RWPE2 (cell line): ENCODE measurements at regions not wholly inside any gene's neighbourhood (a gene's known extent, or its start where the extent isn't known, plus 50 kb on each side); places are given as distances from the start of the nearest gene placed in this dataset.
A peak's percentile ranks its signal among the peaks of the same experiment; 100 is the strongest.

ENCODE experiments used
- ATAC-seq: fragments of 200-7000 bp; cut with Tn5 transposase; 3 replicates; pipeline ENCODE4 v1.9.1; 2021; ENCODE audit warnings: low read depth
- DNase-seq: peaks from one replicate; pipeline ENCODE4 v3.0.0-alpha.2; 2020; ENCODE audit warnings: low spot score
- H3K27ac ChIP-seq: fragments of 450-650 bp; 2 replicates; pipeline ENCODE4 v1.5.1; 2017; ENCODE audit warnings: mild to moderate bottlenecking; ENCODE audit not compliant: poor library complexity, severe bottlenecking
- H3K27me3 ChIP-seq: fragments of 250-450 bp; sonication (Bioruptor Pico); 2 replicates; pipeline ENCODE4 v1.5.1; 2021; ENCODE audit warnings: mild to moderate bottlenecking, moderate library complexity; ENCODE audit not compliant: insufficient read depth, poor library complexity, severe bottlenecking
- H3K36me3 ChIP-seq: fragments of 250-450 bp; sonication (Bioruptor Pico); 2 replicates; pipeline ENCODE4 v1.5.1; 2020; ENCODE audit warnings: low read depth, mild to moderate bottlenecking, moderate library complexity
- H3K4me1 ChIP-seq: fragments of 250-450 bp; sonication (Bioruptor Pico); 2 replicates; pipeline ENCODE4 v1.5.1; 2021; ENCODE audit warnings: mild to moderate bottlenecking, moderate library complexity; ENCODE audit not compliant: insufficient read depth, poor library complexity, severe bottlenecking
- H3K4me3 ChIP-seq: fragments of 250-450 bp; sonication (Bioruptor Pico); 2 replicates; pipeline ENCODE4 v1.5.1; 2021; ENCODE audit warnings: mild to moderate bottlenecking, moderate library complexity; ENCODE audit not compliant: severe bottlenecking
- H3K9me3 ChIP-seq: fragments of 250-450 bp; sonication (Bioruptor Pico); 2 replicates; pipeline ENCODE4 v1.5.1; 2021; ENCODE audit warnings: mild to moderate bottlenecking, moderate library complexity; ENCODE audit not compliant: severe bottlenecking
- TF ChIP-seq, protein P1 (sequence below): fragments of 450-650 bp; IDR thresholded peaks from one replicate; pipeline ENCODE4 v1.5.1; 2017; ENCODE audit warnings: mild to moderate bottlenecking, moderate library complexity; ENCODE audit not compliant: poor library complexity, severe bottlenecking

DNA sequence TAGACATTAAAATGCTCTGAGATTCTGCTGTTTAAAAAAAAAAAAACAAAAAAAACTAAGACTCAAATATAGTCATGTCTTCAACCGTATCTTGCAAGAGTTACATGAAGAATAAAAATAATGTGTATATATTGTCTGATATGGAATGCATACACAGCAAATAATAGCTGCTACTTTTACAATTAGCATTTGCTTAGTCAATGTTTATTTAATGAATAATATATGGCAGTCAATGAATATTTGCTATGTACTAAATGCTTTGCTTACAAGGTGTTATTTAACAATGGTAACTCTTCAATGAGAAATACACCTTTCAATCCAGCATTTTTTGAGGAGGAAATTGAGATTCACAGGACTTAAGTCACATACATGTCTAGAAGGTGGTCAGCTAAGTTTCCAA is 718.8 kb upstream of the SOX9 start:
- peak overlapping the region; percentile 87 for H3K27ac ChIP-seq

GRCh38 chr17:71402661-71403141 is 718.1 kb upstream of the SOX9 start:
- Histone ChIP-seq H3K36me3 (no peaks in the 10 kb centered on the region), H3K9me3 (no peaks in the 10 kb centered on the region), H3K4me3 (no peak overlapping the region), H3K27me3 (no peaks in the 10 kb centered on the region), H3K27ac (peak overlapping the region; percentile 87), H3K4me1 (peaks cover 45% of the 10 kb centered on the region)
- no peak for DNase-seq
- ATAC-seq: peak; percentile 82
- TF ChIP-seq, protein P1, sequence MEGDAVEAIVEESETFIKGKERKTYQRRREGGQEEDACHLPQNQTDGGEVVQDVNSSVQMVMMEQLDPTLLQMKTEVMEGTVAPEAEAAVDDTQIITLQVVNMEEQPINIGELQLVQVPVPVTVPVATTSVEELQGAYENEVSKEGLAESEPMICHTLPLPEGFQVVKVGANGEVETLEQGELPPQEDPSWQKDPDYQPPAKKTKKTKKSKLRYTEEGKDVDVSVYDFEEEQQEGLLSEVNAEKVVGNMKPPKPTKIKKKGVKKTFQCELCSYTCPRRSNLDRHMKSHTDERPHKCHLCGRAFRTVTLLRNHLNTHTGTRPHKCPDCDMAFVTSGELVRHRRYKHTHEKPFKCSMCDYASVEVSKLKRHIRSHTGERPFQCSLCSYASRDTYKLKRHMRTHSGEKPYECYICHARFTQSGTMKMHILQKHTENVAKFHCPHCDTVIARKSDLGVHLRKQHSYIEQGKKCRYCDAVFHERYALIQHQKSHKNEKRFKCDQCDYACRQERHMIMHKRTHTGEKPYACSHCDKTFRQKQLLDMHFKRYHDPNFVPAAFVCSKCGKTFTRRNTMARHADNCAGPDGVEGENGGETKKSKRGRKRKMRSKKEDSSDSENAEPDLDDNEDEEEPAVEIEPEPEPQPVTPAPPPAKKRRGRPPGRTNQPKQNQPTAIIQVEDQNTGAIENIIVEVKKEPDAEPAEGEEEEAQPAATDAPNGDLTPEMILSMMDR: no peak

More for the DNA sequence above, 718.8 kb upstream of the SOX9 start:
- Histone ChIP-seq H3K36me3 (no peaks in the 10 kb centered on the region), H3K4me3 (no peak overlapping the region), H3K4me1 (peaks cover 45% of the 10 kb centered on the region), H3K27me3 (no peaks in the 10 kb centered on the region), H3K9me3 (no peaks in the 10 kb centered on the region)
- TF ChIP-seq, protein P1: no peak
- ATAC-seq: no peak
- DNase-seq: no peak

DNA sequence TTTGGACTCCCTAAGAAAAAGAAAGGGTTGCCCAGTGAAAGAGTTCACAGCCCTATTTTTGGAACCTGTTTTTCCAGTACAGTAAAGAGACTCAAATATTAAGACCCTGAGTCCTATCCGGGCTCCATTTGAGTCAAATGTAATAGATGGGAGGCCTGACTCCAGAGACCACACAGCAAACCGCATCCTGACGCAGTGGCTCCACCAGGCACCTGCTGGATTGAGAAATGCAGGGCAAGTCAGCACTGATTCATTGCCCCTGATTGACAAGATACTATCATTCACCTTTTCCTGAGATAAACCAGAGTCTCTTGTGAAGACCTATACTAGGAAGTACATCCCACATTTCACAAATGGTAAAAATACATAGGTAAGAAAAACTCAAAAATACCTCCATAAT is 715.7 kb upstream of the SOX9 start:
- ATAC-seq: peak; percentile 83
- TF ChIP-seq, protein P1: no peak
- Histone ChIP-seq H3K9me3 (no peaks in the 10 kb centered on the region), H3K4me3 (no peak overlapping the region), H3K27me3 (no peaks in the 10 kb centered on the region), H3K36me3 (no peaks in the 10 kb centered on the region), H3K27ac (peak overlapping the region; percentile 87), H3K4me1 (peaks cover 56% of the 10 kb centered on the region)
- peak; percentile 91 for DNase-seq

- Histone ChIP-seq H3K36me3 (peaks cover 7% of the 10 kb centered on the region; the same call in 1 of the 2 replicates), H3K4me3 (no peak overlapping the region), H3K4me1 (peaks cover 60% of the 10 kb centered on the region), H3K9me3 (no peaks in the 10 kb centered on the region), H3K27me3 (no peaks in the 10 kb centered on the region), H3K27ac (peak overlapping the region; percentile 96)
- TF ChIP-seq, protein P1: no peak
- ATAC-seq (no peak), DNase-seq (no peak)
Measured at GRCh38 chr17:71407981-71408380, 712.8 kb upstream of the SOX9 start.

- no peak for DNase-seq
- Histone ChIP-seq H3K4me1 (peaks cover 60% of the 10 kb centered on the region), H3K36me3 (peaks cover 7% of the 10 kb centered on the region; the same call in 1 of the 2 replicates), H3K27me3 (no peaks in the 10 kb centered on the region), H3K27ac (peak overlapping the region; percentile 96), H3K9me3 (no peaks in the 10 kb centered on the region), H3K4me3 (no peak overlapping the region)
- no peak for ATAC-seq
- TF ChIP-seq, protein P1: no peak
Measured at GRCh38 chr17:71409137-71409536, 711.7 kb upstream of the SOX9 start.
